Ureter (tissue), 1 donor: ENCODE measurements at regions not wholly inside any gene's neighbourhood (a gene's known extent, or its start where the extent isn't known, plus 50 kb on each side); places are given as distances from the start of the nearest gene placed in this dataset.

Experiments
- DNase-seq: peaks from one replicate; pipeline ENCODE4 v3.0.0-alpha.2; 2020; ENCODE audit warnings: low spot score
- donor health status: DM: yes; HTN: yes; CAD: no.

DNA sequence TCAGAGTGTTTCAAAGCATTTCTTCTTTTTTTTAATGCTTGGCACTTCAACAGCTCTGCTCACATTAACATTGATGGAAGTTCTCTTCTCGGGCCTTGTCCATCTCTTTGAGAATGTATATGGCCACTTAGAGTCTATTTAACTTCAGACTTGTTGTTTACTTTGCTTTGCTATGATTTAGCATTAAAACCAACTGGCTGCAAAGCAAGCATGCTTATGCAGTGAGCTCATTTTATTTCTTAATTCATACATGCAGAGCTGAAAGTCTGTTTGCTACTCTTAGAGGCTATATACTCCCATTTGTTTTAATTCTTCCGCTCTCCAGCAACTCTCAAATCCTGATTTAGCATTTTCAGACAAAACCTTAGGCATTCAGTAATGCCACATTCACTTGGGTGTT, 107.6 kb upstream of the PACRGL start:
- DNase-seq = no peak

DNA sequence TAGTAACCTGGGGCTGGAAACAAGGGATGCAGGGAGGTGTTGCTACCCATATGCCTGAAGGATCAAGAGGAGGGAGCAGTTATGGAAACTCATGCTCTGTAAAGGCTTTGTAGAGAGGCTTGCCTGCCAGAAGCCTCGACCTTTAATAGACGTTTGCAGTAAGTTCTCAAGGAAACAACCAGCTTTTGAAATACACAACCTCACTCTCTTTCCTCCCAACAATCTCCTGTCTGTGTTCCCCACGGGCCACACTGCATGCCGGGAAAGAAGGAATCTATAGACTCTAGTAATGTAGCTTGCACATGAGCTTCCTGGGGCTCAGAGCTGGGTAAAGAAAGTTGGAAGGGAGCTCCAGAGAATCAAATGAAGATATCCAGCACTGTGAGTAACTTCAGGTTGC, 101.6 kb upstream of the PACRGL start:
- DNase-seq = no peak

DNA sequence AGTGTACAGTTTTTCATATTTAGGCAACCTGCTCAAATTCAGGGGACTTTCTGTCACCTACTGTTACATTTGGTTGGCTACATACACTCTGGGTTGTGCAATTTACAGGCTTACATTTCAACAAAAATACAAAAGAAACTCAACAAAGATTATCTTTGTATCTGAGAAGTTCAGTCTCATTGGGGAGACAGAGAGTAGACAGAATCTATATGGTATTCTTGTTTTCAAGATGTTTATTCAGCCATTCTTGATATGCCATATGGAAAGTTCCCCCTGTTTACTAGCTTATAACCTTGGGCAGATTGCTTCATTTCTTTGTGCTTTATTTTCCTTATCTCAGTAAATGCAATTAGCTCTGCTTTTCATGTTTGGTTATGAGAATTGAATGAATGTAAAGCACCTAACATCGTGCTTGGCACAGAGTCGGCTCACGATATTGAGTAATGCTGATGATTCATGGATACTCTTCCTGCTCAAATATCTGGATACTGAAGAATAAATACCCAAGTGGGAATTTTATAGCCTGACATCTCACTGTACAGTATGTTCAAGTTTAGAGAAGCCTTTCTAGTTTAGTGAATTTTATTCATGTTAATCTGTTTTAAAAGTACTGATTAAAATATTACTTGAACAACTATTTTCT, 96.5 kb upstream of the PACRGL start:
- DNase-seq = no peak

DNA sequence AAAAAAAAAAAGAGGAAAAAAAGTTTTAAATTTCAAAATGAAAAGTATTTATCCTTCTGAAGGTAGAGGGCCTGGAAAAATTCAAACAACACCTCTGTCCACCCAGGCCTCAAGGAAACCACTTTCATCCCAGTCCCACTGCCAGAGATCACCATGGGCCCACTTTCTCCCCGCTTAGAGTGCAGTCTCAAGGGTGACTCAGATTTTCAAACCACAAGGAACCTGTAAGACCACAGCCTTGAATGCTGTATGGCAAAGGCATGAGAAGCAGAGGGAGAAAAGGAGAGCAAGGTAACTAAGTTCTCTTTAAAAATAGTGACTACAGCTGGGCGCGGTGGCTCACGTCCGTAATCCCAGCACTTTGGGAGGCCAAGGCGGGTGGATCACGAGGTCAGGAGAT, 87.9 kb upstream of the PACRGL start:
- no peak for DNase-seq

DNA sequence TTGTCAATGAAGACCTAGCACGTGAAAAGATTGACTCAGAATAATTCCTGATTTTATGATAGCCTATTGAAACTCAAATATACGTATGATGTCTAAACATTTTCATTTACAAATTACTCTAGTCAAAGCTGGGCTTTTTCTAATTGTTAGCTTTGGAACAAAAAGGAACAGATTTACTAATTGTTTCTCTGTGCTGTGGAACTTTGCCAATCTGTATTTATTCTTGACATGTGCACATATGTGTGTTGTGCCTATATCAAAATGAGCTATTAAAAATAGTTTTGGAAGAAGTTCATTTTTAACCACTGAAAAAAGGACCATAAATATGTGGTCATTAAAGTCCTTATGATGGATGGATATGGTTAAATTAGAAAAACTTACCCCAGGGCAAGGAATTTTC, 85.4 kb upstream of the PACRGL start:
- DNase-seq = no peak

DNA sequence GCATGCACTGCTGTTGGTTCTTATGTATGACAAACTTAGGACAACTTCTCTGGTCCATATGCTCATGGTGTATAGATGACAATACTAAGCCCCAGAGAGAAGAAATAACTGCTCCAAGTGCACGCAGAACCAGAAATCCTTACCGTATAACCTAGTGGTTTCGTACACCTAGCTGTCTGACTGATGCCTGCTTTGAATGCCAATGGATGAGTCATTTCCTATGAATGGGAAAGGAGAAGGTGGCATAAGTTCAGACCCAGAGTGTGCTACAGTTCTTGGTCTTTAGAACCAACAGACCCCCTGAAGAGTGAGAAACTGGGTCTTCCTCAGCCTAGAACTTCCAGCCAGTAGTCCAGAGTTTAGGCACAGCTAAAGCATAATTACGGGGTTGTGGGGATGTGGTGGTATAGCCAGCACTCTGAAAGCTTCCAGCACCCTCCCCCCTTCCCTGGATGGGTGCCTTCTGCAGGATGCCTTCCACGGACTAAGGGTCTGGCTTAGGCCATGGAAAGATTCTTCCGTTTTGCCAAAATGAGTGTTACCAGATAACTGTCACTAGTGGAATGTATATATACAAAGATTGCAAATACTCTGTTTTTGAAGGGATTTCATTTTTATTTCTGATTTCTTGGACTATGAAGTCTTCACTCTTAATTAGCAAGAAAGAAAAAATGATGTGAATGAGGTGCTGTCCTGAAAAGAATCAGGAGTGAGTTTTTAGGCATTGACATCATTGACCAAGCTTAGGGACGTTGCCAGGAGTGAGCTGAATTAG, 84.6 kb upstream of the PACRGL start:
- no peak for DNase-seq

DNA sequence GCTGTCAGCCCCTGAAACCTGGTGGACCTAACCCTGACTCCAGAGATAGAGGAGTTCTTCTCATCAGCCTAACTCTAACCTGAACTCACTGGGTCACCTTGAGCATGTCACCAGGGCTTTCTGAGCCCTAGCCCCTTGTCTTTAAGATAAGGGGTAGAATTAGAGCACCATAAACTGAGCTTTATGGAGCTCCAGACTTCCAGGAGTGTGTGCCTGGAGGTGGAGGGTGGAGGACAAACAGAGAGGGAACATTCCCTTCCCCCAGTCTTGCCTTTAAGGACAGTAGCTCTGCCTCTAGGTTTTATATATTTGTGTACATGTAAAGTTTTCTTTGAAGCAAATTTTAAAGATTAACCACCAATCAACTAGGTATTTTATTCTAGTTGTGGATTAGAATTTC, 83.9 kb upstream of the PACRGL start:
- DNase-seq = no peak

DNA sequence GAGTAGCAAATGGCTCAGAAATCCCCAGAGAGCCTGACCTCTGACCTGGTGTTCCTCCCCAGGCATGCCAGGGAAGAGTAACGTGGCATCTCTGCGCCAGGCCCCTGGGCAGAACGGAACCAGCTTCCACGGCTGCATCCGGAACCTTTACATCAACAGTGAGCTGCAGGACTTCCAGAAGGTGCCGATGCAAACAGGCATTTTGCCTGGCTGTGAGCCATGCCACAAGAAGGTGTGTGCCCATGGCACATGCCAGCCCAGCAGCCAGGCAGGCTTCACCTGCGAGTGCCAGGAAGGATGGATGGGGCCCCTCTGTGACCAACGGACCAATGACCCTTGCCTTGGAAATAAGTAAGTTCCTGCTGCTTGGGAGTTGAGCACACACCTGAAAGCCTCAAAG, 83.4 kb upstream of the PACRGL start:
- no peak for DNase-seq

DNA sequence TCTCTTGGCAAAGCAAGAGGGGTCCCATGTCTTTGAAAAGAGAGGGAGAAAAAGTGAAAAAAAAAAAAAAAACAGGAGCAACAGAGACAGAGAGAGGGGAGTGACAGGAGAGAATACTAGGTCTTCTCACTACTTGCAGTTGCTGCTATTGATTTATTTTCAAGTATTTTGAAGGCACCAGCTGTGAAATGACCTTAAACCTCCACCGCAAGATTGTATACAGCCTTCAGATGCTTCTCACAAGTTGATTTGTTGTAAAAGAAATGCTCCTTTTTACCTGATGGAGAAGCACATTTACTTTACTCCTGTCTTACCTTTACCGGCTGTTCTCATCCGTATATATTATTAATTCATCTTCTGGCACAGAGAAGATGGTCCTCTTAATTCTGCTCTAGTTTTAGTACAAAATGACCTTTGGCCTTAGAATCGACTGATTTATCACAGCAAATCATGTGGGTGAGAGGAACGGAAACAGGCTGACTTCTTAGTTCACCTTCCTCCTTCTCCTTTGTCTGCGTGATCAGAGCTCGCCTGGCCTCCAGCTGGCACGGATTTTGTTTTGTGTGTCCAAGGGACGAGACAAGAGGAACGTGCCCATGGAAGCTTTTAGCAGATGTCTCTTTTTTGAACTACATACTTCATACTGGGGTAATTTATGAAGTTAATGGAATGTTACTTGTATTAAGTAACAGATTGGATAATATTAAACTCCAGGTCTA, 82.4 kb upstream of the PACRGL start:
- DNase-seq = peak; percentile 53

DNA sequence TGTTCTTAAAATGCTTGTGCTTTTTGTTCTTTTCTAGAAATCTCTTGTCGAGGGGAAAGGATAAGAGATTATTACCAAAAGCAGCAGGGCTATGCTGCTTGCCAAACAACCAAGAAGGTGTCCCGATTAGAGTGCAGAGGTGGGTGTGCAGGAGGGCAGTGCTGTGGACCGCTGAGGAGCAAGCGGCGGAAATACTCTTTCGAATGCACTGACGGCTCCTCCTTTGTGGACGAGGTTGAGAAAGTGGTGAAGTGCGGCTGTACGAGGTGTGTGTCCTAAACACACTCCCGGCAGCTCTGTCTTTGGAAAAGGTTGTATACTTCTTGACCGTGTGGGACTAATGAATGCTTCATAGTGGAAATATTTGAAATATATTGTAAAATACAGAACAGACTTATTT, 81.5 kb upstream of the PACRGL start:
- DNase-seq = no peak

DNA sequence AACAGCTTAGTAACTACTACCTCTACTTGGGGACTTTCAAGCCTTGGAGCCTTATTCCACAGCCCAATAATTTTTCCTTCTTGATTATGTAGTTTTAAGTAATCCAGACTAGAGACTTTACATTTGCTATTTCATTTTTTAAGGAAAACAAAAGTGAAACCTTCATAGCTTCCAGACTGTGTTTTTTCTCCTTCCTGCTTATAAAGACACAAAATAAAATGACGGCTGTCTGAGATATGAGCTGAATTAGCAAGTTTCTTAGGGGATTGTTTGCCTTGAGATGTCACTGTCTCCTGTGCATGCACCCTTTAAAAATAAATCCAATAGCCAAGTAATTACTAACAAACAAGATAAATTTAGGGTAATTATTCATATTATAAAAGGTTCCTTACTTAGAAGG, 78.8 kb upstream of the PACRGL start:
- DNase-seq = no peak

DNA sequence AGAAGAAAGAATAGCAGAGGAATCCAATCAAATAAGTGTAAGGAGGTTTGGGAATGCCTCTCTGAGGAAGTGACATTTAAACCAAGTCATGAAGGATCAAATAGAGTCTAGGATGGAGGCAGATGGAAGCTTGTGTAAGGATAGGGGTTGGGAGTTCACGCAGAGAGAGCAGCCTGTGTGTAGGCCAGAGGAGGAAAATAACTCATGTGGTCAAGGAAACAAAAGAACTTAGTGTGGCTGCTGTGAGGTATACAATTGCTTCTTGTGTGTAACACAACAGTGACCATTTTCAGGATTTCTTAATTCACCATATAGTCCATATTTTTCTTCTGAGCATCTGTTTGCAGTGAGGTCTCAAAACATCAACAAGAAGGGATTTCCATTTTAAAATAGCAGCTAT, 77.6 kb upstream of the PACRGL start:
- DNase-seq = no peak

DNA sequence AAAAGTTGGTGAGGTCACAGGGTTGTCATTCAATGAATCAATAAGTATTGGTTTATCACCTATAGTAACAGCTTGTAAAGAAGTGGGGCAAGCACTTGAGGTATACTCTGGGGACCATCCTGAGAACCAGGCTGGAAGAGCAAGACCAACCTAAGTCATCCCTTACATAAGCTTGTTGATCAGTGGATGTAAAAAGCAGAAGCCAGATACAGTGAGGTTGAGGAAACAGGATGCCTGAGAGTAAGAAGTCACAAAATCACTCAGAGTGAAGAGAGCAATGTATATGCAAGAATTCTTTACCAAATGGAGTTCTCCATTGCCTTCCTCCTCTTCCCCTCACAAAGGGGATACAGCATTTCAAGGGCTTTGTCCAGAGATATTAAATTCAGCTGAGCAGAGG, 76.3 kb upstream of the PACRGL start:
- no peak for DNase-seq

DNA sequence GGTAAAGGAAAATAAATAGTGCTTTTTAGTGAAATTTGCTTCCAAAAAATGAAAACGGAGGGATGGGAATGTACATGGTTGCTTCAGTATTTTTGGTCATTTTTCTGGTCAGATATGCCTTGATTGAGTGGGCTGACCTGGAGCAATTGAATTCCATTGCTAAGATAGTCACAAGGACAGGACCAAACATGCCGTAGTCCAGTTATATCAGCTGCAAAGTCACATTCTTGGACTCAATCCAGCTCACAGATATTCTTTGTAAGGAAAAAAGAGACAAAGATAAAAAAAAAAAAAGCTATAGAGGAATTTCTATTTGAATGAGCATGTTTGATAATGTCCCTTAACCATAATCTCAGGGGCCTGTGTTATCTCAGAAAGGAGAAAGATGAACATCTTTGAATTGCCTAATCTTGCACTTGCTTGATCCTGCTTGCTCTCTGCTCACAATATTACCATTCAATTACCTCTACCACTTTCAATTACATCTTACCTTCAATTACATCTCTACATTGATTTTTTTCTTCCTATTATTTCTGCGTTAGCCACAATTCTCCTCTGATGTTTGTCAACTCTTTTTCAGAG, 75.4 kb upstream of the PACRGL start:
- no peak for DNase-seq

DNA sequence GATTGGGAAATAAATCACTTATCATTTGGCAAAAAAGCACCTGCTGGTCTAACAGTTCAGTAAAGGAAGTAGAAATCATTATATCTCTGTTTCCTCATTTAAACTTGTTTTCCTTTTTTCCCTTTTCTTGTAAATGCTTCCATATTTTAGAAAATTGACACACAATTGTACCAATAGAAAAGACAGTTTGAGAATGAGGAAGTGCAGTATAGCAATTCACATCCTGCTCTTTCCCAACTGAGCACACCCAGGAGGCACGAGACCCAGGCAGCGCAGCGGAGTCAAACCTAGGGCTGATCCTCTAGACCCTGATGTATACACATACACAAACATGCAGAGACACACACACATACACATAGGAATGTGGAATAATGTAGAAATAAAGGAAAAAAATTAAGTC, 74.8 kb upstream of the PACRGL start:
- peak; percentile 45 for DNase-seq

DNA sequence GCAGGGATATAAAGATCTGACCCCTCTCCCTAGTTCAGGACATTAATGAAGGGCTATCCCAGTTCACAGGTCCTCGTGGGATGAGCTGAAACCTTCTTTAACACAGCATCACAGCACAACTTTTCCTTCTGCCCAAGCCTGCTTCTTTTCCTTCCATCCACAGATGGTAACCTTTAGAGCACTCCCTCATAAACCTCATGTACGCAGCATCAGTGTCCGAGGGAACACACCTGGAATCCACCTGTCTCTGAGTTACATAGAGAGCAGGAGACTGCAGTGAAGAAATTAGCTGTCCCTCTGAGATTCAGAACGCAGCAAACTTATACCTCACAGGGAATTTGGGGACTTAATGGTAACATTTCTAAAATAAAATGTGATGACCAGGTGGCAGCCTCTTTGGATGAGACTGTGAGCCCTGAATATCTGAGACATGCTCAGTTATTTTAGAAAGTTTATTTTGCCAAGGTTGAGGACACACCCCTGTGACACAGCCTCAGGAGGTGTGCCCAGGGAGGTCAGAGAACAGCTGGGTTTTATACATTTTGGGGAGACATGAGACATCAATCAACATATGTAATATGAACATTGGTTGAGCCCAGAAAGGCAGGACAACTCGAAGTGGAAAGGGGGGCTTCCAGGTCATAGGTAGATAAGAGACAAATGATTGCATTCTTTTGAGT, 73.8 kb upstream of the PACRGL start:
- DNase-seq = no peak

DNA sequence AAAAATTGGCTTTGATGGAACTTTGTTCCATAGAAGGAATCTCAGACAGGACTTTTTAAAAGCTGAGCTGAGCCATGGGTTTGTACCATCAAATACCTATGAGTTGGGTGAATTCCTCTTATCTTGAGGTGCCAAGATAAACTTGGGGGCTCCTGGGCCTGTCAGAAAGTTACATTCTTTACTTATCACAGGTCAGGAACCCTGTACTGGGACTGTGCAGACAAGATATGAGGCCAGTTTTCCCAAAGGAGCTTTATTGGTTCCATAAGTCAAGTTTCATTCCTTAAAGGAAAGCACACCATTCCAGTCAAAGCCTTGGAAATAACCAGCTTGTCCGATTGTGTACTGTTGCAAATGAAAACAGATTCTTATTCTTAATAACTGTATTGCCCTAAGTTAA, 72.4 kb upstream of the PACRGL start:
- DNase-seq = no peak

DNA sequence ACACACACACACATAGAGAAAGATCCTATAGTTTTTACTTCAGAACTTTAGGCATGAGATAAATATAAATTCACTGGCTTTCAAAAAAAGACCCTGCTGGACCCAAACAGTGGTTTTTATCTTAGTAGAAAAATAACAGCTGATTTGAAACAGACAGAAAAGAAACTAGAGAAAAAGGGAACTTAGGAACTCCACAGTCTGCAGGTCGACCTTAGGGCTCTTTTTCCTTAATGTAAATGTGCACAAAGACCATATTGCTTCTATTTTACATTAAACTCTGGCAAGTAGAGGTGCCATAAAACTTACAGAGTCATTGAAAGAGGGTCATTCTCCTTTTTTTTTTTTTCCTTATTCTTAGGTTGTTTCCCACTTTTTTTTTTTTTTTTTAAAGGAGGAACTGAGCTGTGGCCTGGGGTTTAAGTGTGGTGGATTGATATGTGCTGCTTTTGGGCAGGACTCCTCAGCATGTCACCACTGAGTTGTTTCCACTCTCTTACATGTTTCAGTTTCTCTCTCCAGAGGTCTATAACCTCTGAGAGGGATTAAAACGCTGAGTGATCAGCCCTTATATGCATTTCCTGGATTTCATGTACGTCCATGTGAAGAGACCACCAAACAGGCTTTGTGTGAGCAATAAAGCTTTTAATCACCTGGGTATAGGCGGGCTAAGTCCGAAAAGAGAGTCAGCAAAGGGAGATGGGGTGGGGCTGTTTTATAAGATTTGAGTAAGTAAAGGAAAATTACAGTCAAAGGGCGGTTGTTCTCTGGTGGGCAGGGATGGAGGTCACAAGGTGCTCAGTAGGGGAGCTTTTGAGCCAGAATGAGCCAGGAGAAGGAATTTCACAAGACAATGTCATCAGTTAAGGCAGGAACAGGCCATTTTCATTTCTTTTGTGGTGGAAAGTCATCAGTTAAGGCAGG, 70.8 kb upstream of the PACRGL start:
- DNase-seq = no peak

DNA sequence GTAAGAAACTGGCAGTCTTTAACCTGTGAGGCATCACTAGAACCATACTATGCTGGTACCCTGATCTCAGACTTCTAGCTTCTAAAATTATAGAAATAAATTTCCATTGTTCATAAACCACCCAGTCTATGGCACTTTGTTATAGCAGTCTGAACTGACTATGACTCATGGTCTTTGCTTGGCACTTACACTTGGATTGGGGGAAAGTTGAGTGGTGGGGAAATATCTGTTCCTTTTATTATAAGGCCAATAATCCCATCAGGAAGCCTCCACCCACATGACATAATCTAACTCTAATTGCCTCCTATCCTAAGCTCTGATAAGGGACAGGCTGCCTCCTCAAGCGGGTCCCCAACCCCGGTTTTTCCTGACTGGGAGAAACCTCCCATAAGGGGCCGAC, 61.4 kb upstream of the PACRGL start:
- no peak for DNase-seq

DNA sequence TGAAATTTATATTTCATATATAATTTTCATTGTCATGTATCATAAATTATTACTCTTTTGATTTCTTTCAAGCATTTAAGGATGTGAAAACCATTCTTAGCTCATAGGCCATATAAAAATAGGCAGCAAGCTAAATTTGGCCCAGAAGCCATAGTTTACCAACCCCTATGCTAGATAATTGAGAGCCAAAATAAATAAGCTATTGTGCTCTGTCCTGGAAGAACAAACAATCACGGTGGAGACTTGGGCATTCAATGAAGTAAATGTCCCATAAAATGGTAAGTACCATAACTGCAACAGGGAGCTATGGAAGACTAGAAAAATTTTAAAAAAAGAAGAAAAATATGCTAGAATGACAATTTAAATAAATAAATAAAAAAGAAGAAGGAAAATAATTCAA, 60.9 kb upstream of the PACRGL start:
- DNase-seq = no peak

DNA sequence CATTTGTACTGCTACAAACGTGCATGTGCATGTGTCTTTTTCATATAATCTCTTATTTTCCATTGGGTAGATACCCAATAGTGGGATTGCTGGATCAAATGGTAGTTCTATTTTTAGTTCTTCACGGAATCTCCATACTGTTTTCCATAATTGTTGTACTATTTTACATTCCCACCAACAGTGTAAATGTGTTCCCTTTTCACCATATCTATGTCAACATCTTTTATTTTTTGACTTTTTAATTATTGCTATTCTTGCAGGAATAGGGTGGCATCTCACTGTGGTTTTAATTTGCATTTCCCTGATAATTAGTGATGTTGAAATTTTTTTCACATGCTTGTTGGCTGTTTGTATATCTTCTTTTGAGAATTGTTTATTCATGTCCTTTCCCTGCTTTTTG, 59.3 kb upstream of the PACRGL start:
- no peak for DNase-seq
